ENCODE measurements at regions not wholly inside any gene's neighbourhood (a gene's known extent, or its start where the extent isn't known, plus 50 kb on each side); places are given as distances from the start of the nearest gene placed in this dataset.

DNA sequence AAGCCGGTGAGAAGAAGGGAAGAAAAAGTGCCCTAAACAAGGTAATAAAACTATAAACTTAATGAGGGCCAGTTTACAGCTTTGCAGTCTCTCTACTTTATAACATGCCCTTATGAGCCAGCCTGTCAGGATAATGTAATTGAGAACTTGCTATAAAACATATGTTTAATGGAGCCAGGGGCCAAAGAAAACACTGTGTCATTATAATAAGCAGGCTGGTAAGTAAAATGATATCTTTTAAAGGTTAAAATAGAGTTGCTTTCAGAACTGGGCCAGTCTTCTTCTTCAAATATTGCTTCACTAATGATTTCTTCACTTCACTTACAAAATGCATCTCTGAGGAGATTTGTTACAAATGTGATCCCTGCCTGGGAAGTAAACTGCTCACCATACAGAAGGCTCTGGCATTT lies 192.5 kb downstream of the SHOX2 start (continued):
- TF ChIP-seq CEBPB (IDR thresholded peaks at IDR 0.05; ENCODE audit: low read depth) = no peak
- no peak for TF ChIP-seq EGR1 (IDR thresholded peaks at IDR 0.05; ENCODE audit: low read depth)
- no peak for TF ChIP-seq JUND (IDR thresholded peaks at IDR 0.05)
- no peak for TF ChIP-seq POLR2A (IDR thresholded peaks at IDR 0.05; ENCODE audit: borderline replicate concordance, extremely low read depth, insufficient read depth, insufficient read length)
- no peak for TF ChIP-seq FOSL1 (IDR thresholded peaks at IDR 0.05; ENCODE audit: low read depth)
- no peak for TF ChIP-seq SRF (IDR thresholded peaks at IDR 0.05; ENCODE audit: low read depth)
- TF ChIP-seq, protein P1, sequence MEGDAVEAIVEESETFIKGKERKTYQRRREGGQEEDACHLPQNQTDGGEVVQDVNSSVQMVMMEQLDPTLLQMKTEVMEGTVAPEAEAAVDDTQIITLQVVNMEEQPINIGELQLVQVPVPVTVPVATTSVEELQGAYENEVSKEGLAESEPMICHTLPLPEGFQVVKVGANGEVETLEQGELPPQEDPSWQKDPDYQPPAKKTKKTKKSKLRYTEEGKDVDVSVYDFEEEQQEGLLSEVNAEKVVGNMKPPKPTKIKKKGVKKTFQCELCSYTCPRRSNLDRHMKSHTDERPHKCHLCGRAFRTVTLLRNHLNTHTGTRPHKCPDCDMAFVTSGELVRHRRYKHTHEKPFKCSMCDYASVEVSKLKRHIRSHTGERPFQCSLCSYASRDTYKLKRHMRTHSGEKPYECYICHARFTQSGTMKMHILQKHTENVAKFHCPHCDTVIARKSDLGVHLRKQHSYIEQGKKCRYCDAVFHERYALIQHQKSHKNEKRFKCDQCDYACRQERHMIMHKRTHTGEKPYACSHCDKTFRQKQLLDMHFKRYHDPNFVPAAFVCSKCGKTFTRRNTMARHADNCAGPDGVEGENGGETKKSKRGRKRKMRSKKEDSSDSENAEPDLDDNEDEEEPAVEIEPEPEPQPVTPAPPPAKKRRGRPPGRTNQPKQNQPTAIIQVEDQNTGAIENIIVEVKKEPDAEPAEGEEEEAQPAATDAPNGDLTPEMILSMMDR (IDR thresholded peaks at IDR 0.05 in 2 of 3, conservative IDR thresholded peaks at IDR 0.05 in 1 of 3; ENCODE audit: borderline replicate concordance in 1 of 3, insufficient read depth in 1 of 3, low read depth in 2 of 3, low read length in 2 of 3) = no peak
- TF ChIP-seq ZFX (IDR thresholded peaks at IDR 0.05) = no peak
- no peak for TF ChIP-seq ELF1 (IDR thresholded peaks at IDR 0.05; ENCODE audit: borderline replicate concordance, low read depth)

DNA sequence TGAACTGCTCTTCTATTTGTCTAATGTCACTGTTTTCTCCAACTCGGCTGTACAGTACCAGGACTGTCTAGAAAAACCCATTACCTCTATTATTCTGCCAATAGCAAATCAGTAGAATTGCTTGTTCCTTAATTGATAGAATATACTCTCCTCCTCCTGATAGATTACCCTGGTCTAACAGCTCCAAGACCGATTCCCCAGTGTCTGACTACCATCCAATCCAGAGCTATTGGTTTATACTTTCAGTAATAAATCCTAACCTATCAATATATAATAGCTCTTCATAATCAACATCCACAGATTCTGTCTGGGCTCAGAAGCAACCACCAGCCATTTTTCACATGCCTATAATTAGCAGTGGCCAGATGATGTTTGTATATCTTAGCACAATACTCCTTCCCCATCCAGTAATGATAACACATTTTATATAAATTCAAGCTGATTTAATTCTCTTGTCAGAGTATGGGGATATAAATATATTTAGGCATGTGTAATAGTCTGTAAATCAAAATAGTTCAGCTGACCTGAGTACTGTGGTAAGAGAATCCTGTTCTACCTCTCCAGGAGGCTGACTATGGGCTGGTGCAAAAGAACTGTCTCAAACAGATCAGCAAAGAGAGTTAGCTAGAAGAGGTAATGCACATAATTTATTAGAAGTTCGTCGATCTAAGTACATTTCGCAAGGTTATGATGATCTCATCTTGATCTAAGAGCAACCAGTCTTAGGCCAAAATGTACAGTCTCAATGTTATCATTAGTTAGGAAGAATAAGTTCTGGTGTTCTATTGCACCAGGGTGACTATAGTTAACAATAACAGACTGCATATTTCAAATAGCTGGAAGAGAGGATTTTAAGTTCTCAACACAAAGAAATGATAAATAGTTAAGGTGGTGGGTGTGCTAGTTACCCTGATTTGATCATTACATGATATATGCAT lies 193.4 kb downstream of the SHOX2 start:
- Histone ChIP-seq H3K79me2 (ENCODE audit: insufficient read depth, low read length) (no peaks in the 10 kb centered on the region), H3K27me3 (ENCODE audit: insufficient read depth, low read length) (no peaks in the 10 kb centered on the region), H3K4me2 (ENCODE audit: low read length) (no peak overlapping the region), H3K4me1 (ENCODE audit: control insufficient read depth in 1 of 2, insufficient read depth in 2 of 2, low read length in 2 of 2) (no peaks in the 10 kb centered on the region), H2AFZ (ENCODE audit: low read depth, low read length, poor library complexity, severe bottlenecking) (no peak overlapping the region), H3K36me3 (ENCODE audit: control insufficient read depth in 1 of 2, insufficient read depth in 2 of 2, low read length in 2 of 2) (no peaks in the 10 kb centered on the region), H3K9ac (ENCODE audit: low read length) (no peak overlapping the region), H3K4me3 (replicated peaks in 1 of 2; ENCODE audit: low read depth in 1 of 2, low read length in 2 of 2) (no peak overlapping the region), H3K9me3 (ENCODE audit: control insufficient read depth in 1 of 2, insufficient read depth in 1 of 2, low read depth in 1 of 2, low read length in 2 of 2) (no peaks in the 10 kb centered on the region), H4K20me1 (ENCODE audit: insufficient read depth) (no peaks in the 10 kb centered on the region), H3K9me2 (ENCODE audit: insufficient read depth) (no peaks in the 10 kb centered on the region), H3K27ac (ENCODE audit: low read depth, low read length) (no peak overlapping the region)
- ChIA-PET RAD21 (ENCODE audit: low non-redundant PET in 1 of 2, low total read pairs in 2 of 2, uncharacterized antibody in 2 of 2, unreplicated experiment in 2 of 2) (no interaction called here), POLR2A (no interaction called here), CTCF (no interaction called here)
- BruUV-seq (replicated peaks) = no TSS peak
- TF ChIP-seq EGR1 (IDR thresholded peaks at IDR 0.05; ENCODE audit: low read depth) = no peak
- TF ChIP-seq CBX3 (IDR thresholded peaks at IDR 0.05; ENCODE audit: low read depth) = no peak
- TF ChIP-seq RAD21 (IDR thresholded peaks at IDR 0.05; ENCODE audit: low read depth) = no peak
- no peak for TF ChIP-seq SRF (IDR thresholded peaks at IDR 0.05; ENCODE audit: low read depth)
- TF ChIP-seq FOSL1 (IDR thresholded peaks at IDR 0.05; ENCODE audit: low read depth) = no peak
- no peak for TF ChIP-seq EZH2phosphoT487 (IDR thresholded peaks at IDR 0.05; ENCODE audit: borderline replicate concordance)
- TF ChIP-seq EZH2 (IDR thresholded peaks at IDR 0.05) = no peak
- no peak for TF ChIP-seq ZFX (IDR thresholded peaks at IDR 0.05)
- no peak for TF ChIP-seq SIN3A (IDR thresholded peaks at IDR 0.05; ENCODE audit: low read depth)
- no peak for TF ChIP-seq YY1 (IDR thresholded peaks at IDR 0.05; ENCODE audit: extremely low read depth, insufficient replicate concordance, low read depth, low read length)
- TF ChIP-seq TCF7L2 (IDR thresholded peaks at IDR 0.05; ENCODE audit: borderline replicate concordance, extremely low read depth, insufficient read depth, insufficient read length) = no peak
- no peak for TF ChIP-seq POLR2AphosphoS5 (IDR thresholded peaks at IDR 0.05; ENCODE audit: low read depth, low read length)
- TF ChIP-seq, protein P2, sequence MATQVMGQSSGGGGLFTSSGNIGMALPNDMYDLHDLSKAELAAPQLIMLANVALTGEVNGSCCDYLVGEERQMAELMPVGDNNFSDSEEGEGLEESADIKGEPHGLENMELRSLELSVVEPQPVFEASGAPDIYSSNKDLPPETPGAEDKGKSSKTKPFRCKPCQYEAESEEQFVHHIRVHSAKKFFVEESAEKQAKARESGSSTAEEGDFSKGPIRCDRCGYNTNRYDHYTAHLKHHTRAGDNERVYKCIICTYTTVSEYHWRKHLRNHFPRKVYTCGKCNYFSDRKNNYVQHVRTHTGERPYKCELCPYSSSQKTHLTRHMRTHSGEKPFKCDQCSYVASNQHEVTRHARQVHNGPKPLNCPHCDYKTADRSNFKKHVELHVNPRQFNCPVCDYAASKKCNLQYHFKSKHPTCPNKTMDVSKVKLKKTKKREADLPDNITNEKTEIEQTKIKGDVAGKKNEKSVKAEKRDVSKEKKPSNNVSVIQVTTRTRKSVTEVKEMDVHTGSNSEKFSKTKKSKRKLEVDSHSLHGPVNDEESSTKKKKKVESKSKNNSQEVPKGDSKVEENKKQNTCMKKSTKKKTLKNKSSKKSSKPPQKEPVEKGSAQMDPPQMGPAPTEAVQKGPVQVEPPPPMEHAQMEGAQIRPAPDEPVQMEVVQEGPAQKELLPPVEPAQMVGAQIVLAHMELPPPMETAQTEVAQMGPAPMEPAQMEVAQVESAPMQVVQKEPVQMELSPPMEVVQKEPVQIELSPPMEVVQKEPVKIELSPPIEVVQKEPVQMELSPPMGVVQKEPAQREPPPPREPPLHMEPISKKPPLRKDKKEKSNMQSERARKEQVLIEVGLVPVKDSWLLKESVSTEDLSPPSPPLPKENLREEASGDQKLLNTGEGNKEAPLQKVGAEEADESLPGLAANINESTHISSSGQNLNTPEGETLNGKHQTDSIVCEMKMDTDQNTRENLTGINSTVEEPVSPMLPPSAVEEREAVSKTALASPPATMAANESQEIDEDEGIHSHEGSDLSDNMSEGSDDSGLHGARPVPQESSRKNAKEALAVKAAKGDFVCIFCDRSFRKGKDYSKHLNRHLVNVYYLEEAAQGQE (IDR thresholded peaks at IDR 0.05; ENCODE audit: low read depth) = no peak
- TF ChIP-seq, protein P3, sequence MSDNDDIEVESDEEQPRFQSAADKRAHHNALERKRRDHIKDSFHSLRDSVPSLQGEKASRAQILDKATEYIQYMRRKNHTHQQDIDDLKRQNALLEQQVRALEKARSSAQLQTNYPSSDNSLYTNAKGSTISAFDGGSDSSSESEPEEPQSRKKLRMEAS (IDR thresholded peaks at IDR 0.05) = no peak
- ATAC-seq = no peak
- no peak for DNase-seq (ENCODE audit: low read depth, low spot score)
- intact Hi-C loops (cut with micrococcal nuclease) = no loop called here
